Spleen (tissue), 11 donors: ENCODE measurements at regions not wholly inside any gene's neighbourhood (a gene's known extent, or its start where the extent isn't known, plus 50 kb on each side); places are given as distances from the start of the nearest gene placed in this dataset.

ENCODE experiments used
- DNase-seq: peaks from one replicate; pipeline ENCODE4 v3.0.0-alpha.2; 2020
- H3K27ac ChIP-seq, 8 donors: fragments of 200-600 bp; sonication (generic) in 7 of 8; 1 replicate in 4 of 8; 2 replicates in 4 of 8; pipeline versions ENCODE4 v1.5.0 to v1.8.0; 2016 to 2021; ENCODE audit warnings: inconsistent platforms in 4 of 8, mild to moderate bottlenecking in 4 of 8, moderate library complexity in 1 of 8
- H3K27me3 ChIP-seq, 7 donors: fragments of 200-600 bp; sonication (generic) in 6 of 7; replicated peaks in 1 of 7; 1 replicate in 4 of 7; 2 replicates in 3 of 7; pipeline versions ENCODE4 v1.5.0 to v1.8.0; 2016 to 2021; ENCODE audit warnings: inconsistent platforms in 3 of 7, mild to moderate bottlenecking in 1 of 7
- H3K36me3 ChIP-seq, 6 donors: fragments of 200-600 bp; sonication (generic) in 5 of 6; 1 replicate in 4 of 6; 2 replicates in 2 of 6; pipeline versions ENCODE4 v1.5.0 to v1.8.0; 2016 to 2021; ENCODE audit warnings: inconsistent platforms in 2 of 6
- H3K4me1 ChIP-seq, 6 donors: fragments of 200-600 bp; sonication (generic) in 5 of 6; 1 replicate in 3 of 6; 2 replicates in 3 of 6; pipeline versions ENCODE4 v1.5.0 to v1.8.0; 2016 to 2021; ENCODE audit warnings: inconsistent platforms in 3 of 6
- H3K4me3 ChIP-seq, 8 donors: fragments of 200-600 bp; sonication (generic) in 7 of 8; 1 replicate in 4 of 8; 2 replicates in 4 of 8; pipeline versions ENCODE4 v1.5.0 to v1.8.0; 2016 to 2021; ENCODE audit warnings: inconsistent platforms in 4 of 8, mild to moderate bottlenecking in 4 of 8, moderate library complexity in 2 of 8
- H3K9me3 ChIP-seq, 8 donors: fragments of 200-600 bp; sonication (generic) in 7 of 8; 1 replicate in 4 of 8; 2 replicates in 4 of 8; pipeline versions ENCODE4 v1.5.0 to v1.8.0; 2016 to 2021; ENCODE audit warnings: inconsistent platforms in 4 of 8
- POLR2A ChIP-seq, 3 donors: fragments of 450-650 bp; IDR thresholded peaks; one replicate each; pipeline ENCODE4 v1.5.1; 2017; ENCODE audit warnings: antibody characterized with exemption in 3 of 3, mild to moderate bottlenecking in 1 of 3
- POLR2AphosphoS5 ChIP-seq, 3 donors: sonication (generic); formaldehyde crosslinking; IDR thresholded peaks; one replicate each; pipeline ENCODE4 v1.5.1; 2017; ENCODE audit warnings: antibody characterized with exemption in 3 of 3
- WGBS, 5 donors: extraction: QIAGEN DNeasy Blood & Tissue Kit in 3 of 5; methylation state at CpG; one replicate each; pipeline versions ENCODE4 v1.1.5 to v1.1.7; 2013 to 2018; 5-methylcytosine and 5-hydroxymethylcytosine counted together
- intact Hi-C: fragments of 100-400 bp; cut with DNase I; formaldehyde crosslinking; loops from one replicate; pipeline ENCODE4 v1.15.0; 2023; ENCODE audit warnings: low total_unique reads
- TF ChIP-seq, protein P1 (sequence below), 11 experiments: fragments of 200-600 bp in 7 of 11; fragments of 450-650 bp in 4 of 11; sonication (generic) in 4 of 11; IDR thresholded peaks in 8 of 11; conservative IDR thresholded peaks in 3 of 11; 1 replicate in 7 of 11; 2 replicates in 4 of 11; pipeline versions ENCODE4 v1.4.0 to v1.8.0; 2016 to 2021; ENCODE audit warnings: antibody characterized with exemption in 11 of 11, inconsistent platforms in 4 of 11, mild to moderate bottlenecking in 1 of 11
- donor health status: healthy with polysubstance abuse.
- donor health status: DM: no; HTN: no; CAD: no; lungs with moderate emphysema.
- donor health status: DM: no; HTN: no; CAD: no.
- donor health status: Bipolar disorder and iron deficiency.
- donor health status: healthy.
- donor health status: DM: no; HTN: no; CAD: no.
- donor health status: DM: yes; HTN: yes; CAD: no.

DNA sequence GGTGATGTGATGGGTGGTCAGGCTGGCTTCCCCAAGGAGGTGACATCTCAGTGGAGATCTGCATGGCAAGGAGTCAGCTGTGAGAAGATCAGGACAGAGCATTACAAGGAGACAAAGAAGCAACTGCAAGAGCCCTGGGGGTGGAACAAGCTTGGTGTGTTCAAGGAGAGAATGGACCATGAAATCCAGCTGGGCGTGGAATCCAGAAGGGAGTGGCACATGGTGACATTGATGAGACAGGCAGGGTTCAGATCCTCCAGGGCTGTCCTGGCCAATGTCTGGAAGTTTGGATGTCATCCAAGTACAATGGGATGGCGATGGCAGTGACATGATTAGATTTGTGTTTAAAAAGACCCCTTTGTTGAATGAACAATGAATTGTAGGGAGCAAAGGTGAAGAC lies 175.6 kb downstream of the MACROH2A1 start:
- intact Hi-C loops = no loop called here

DNA sequence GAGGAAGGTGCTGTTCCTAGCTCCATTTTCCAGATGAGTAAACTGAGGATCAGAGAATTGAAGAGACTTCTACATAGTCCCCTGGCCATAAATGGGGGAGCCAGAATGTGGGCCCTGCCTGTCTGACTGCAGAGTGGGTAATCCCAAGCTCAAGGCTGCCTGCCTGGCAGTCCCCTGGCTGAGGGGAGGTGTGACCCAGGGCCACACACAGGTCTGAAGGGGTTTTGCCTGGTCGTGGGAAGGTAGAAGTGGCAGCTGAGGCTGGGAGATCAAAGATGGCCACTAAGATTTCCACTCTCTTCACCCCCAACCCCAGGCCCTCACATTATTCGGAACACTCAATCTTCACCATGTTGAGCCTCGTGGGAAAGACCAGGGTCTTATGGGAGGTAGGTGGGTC lies 176.3 kb downstream of the MACROH2A1 start:
- WGBS, 5 donors = 69 to 85% (median 81%) methylated on average over 3 of the region's 3 CpGs
- DNase-seq = peak; percentile 18
- intact Hi-C loops = no loop called here

More for the DNA sequence above, 175.6 kb downstream of the MACROH2A1 start:
- no peaks in the 10 kb centered on the region for H3K9me3 ChIP-seq
- TF ChIP-seq, protein P1, sequence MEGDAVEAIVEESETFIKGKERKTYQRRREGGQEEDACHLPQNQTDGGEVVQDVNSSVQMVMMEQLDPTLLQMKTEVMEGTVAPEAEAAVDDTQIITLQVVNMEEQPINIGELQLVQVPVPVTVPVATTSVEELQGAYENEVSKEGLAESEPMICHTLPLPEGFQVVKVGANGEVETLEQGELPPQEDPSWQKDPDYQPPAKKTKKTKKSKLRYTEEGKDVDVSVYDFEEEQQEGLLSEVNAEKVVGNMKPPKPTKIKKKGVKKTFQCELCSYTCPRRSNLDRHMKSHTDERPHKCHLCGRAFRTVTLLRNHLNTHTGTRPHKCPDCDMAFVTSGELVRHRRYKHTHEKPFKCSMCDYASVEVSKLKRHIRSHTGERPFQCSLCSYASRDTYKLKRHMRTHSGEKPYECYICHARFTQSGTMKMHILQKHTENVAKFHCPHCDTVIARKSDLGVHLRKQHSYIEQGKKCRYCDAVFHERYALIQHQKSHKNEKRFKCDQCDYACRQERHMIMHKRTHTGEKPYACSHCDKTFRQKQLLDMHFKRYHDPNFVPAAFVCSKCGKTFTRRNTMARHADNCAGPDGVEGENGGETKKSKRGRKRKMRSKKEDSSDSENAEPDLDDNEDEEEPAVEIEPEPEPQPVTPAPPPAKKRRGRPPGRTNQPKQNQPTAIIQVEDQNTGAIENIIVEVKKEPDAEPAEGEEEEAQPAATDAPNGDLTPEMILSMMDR (IDR thresholded peaks at IDR 0.05 in 8 of 11, conservative IDR thresholded peaks at IDR 0.05 in 3 of 11) = no peak
- TF ChIP-seq POLR2AphosphoS5 (IDR thresholded peaks at IDR 0.05) = no peak
- TF ChIP-seq POLR2A (IDR thresholded peaks at IDR 0.05) = no peak
- no peak overlapping the region for H3K4me3 ChIP-seq
- DNase-seq = no peak
- WGBS, 5 donors = 67 to 91% (median 83%) methylated on average over 2 of the region's 2 CpGs
- H3K27me3 ChIP-seq = peaks cover 0 to 7% (median 0%) of the 10 kb centered on the region in 7 donors
- H3K4me1 ChIP-seq = peaks cover 0 to 16% (median 0%) of the 10 kb centered on the region in 6 donors
- no peak overlapping the region for H3K27ac ChIP-seq
- no peaks in the 10 kb centered on the region for H3K36me3 ChIP-seq

DNA sequence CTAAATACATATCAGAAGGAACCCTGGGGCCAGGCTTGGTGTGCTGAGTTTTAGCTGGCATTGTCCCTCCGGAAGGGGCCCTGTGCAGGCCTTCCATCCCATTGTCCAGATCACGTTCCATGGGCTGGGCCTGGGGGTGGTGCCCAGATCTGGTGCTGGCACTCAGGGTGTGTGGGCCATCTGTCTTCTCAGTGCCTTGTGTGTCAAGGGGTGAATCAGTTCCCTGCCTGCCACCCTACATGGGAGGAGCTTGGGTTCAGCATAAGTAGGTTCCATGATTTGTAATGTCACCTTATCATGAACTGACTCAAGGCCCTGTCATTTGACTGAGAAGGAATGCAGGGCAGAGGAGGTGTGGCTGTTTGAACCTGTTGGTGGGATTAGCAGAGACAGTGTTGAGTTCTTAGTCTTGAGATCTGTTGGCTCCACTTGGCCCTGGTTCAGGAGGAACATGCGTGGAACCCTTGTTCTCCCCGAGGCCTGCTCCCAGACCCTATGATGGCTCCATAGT lies 176.8 kb downstream of the MACROH2A1 start:
- intact Hi-C loops = no loop called here
- DNase-seq = peak; percentile 25
- Histone ChIP-seq H3K4me1 (peaks cover 0 to 16% (median 0%) of the 10 kb centered on the region in 6 donors), H3K36me3 (no peaks in the 10 kb centered on the region), H3K27me3 (peaks cover 0 to 7% (median 0%) of the 10 kb centered on the region in 7 donors), H3K4me3 (no peak overlapping the region), H3K27ac (no peak overlapping the region), H3K9me3 (no peaks in the 10 kb centered on the region)
- WGBS, 5 donors = 93 to 100% (median 100%) methylated on average over 4 of the region's 4 CpGs
- TF ChIP-seq, protein P1 (IDR thresholded peaks at IDR 0.05 in 8 of 11, conservative IDR thresholded peaks at IDR 0.05 in 3 of 11) = no peak
- TF ChIP-seq POLR2AphosphoS5 (IDR thresholded peaks at IDR 0.05) = no peak
- TF ChIP-seq POLR2A (IDR thresholded peaks at IDR 0.05) = no peak

More for the DNA sequence above, 176.3 kb downstream of the MACROH2A1 start:
- Histone ChIP-seq H3K27ac (no peak overlapping the region), H3K9me3 (no peaks in the 10 kb centered on the region), H3K27me3 (peaks cover 0 to 7% (median 0%) of the 10 kb centered on the region in 7 donors), H3K36me3 (no peaks in the 10 kb centered on the region), H3K4me1 (peaks cover 0 to 16% (median 0%) of the 10 kb centered on the region in 6 donors), H3K4me3 (no peak overlapping the region)
- TF ChIP-seq POLR2A (IDR thresholded peaks at IDR 0.05) (no peak), POLR2AphosphoS5 (IDR thresholded peaks at IDR 0.05) (no peak)
- TF ChIP-seq, protein P1 (IDR thresholded peaks at IDR 0.05 in 8 of 11, conservative IDR thresholded peaks at IDR 0.05 in 3 of 11) = no peak

DNA sequence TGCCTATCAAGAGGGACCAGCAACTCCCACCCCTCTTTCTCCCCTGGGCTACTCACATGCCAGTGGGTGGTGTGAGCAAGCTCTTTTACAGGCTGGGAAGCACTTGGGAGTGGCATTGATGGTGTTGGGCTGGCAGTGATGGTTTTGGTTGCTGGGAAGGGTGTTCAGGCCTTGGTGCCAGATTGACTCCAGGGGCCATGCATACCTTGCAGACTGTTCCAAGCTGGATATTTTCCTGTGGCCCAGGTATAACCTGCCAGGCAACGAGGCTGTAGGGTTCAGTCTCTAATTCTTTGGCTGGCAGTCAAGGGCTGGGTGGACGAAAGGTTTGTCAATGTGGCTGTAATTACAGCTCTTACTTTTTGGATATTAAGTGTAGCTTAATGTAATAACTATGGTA lies 177.3 kb downstream of the MACROH2A1 start:
- Histone ChIP-seq H3K36me3 (no peaks in the 10 kb centered on the region), H3K4me3 (no peak overlapping the region), H3K27me3 (peaks cover 0 to 6% (median 0%) of the 10 kb centered on the region in 7 donors), H3K4me1 (peaks cover 0 to 16% (median 0%) of the 10 kb centered on the region in 6 donors), H3K27ac (no peak overlapping the region), H3K9me3 (no peaks in the 10 kb centered on the region)
- WGBS, 5 donors = 71 to 98% (median 84%) methylated on average over 2 of the region's 2 CpGs
- intact Hi-C loops = no loop called here
- TF ChIP-seq, protein P1 (IDR thresholded peaks at IDR 0.05 in 8 of 11, conservative IDR thresholded peaks at IDR 0.05 in 3 of 11) = no peak
- TF ChIP-seq POLR2AphosphoS5 (IDR thresholded peaks at IDR 0.05) = no peak
- TF ChIP-seq POLR2A (IDR thresholded peaks at IDR 0.05) = no peak
- peak; percentile 21 for DNase-seq
